GM12892 (cell line): ENCODE measurements at regions not wholly inside any gene's neighbourhood (a gene's known extent, or its start where the extent isn't known, plus 50 kb on each side); places are given as distances from the start of the nearest gene placed in this dataset.

Experiments
- POLR2A ChIP-seq: IDR thresholded peaks from 2 replicates; pipeline ENCODE4 v1.6.1; 2011; ENCODE audit warnings: low read depth, low read length, control low read depth
- TAF1 ChIP-seq: IDR thresholded peaks from 2 replicates; pipeline ENCODE4 v1.6.1; 2011; ENCODE audit warnings: low read depth, mild to moderate bottlenecking, control low read depth, low read length, borderline replicate concordance

DNA sequence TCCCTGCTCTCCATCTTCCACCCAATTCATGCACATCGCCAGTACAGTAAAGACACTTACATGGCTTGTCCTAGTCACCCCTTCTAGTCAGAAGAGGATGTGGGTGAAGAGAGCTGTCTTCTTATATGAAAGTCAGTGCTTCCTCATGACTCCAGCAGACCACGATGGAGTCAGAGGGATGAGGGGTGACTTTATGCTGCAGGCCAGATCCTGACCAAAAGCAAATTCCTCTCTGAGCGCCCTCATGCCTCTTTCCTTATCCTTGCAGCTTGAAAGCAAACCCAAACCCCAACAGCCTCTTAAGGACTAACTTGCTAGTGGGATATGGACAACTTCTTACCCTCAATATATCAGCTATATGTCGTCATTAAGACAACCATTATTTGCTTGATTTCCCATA lies 348.2 kb upstream of the DUSP10 start:
- TF ChIP-seq TAF1 (no peak), POLR2A (no peak)
